Body of pancreas (tissue), 4 donors: ENCODE measurements at regions not wholly inside any gene's neighbourhood (a gene's known extent, or its start where the extent isn't known, plus 50 kb on each side); places are given as distances from the start of the nearest gene placed in this dataset.
A peak's percentile ranks its signal among the peaks of the same experiment; 100 is the strongest.

Experiments used
- ATAC-seq: fragments of 150-250 bp; one replicate; pipeline ENCODE4 v1.9.1; 2016
- DNase-seq, 4 donors: peaks; one replicate each; pipeline ENCODE4 v3.0.0-alpha.2; 2019
- H3K27ac ChIP-seq, 4 donors: fragments of 200-600 bp; sonication (generic); 1 replicate in 3 of 4; 2 replicates in 1 of 4; pipeline versions ENCODE4 v1.5.1 to v1.6.1; 2016 to 2019; ENCODE audit warnings: mild to moderate bottlenecking in 1 of 4, mixed read lengths in 1 of 4, moderate library complexity in 1 of 4
- H3K27me3 ChIP-seq, 2 donors: fragments of 200-600 bp; sonication (generic); one replicate each; pipeline ENCODE4 v1.6.0; 2016; ENCODE audit warnings: mild to moderate bottlenecking in 1 of 2
- H3K36me3 ChIP-seq, 2 donors: fragments of 200-600 bp; sonication (generic); replicated peaks in 1 of 2; 2 replicates each; pipeline ENCODE4 v1.5.1; 2016; ENCODE audit warnings: low read depth in 2 of 2; ENCODE audit not compliant: insufficient read depth in 1 of 2
- H3K4me1 ChIP-seq: fragments of 200-600 bp; sonication (generic); one replicate; pipeline ENCODE4 v1.6.0; 2016
- H3K4me3 ChIP-seq, 2 donors: fragments of 200-600 bp; sonication (generic); 1 replicate in 1 of 2; 2 replicates in 1 of 2; pipeline ENCODE4 v1.5.1; 2016 to 2019
- H3K9me3 ChIP-seq, 3 donors: fragments of 200-600 bp; sonication (generic); 1 replicate in 2 of 3; 2 replicates in 1 of 3; pipeline ENCODE4 v1.5.1; 2016
- CTCF ChIP-seq, 7 experiments: fragments of 450-650 bp in 4 of 7; fragments of 200-600 bp in 3 of 7; sonication (generic) in 3 of 7; IDR thresholded peaks; one replicate each; pipeline ENCODE4 v1.5.1; 2016 to 2019; ENCODE audit warnings: antibody characterized with exemption in 7 of 7
- POLR2A ChIP-seq, 3 donors: fragments of 450-650 bp; IDR thresholded peaks; one replicate each; pipeline ENCODE4 v1.6.1; 2016; ENCODE audit warnings: antibody characterized with exemption in 3 of 3, mild to moderate bottlenecking in 2 of 3
- WGBS, 2 donors: methylation state at CpG; one replicate each; pipeline ENCODE4 v1.1.5; 2017; 5-methylcytosine and 5-hydroxymethylcytosine counted together
- intact Hi-C: fragments of 100-400 bp; cut with DNase I; formaldehyde crosslinking; loops from one replicate; pipeline ENCODE4 v1.15.1; 2023

GRCh38 chr16:64486561-64486960, 635.3 kb downstream of the CDH11 start:
- intact Hi-C loops, result no loop called here
- ATAC-seq (no peak), DNase-seq (no peak)
- Histone ChIP-seq H3K4me3 (no peak overlapping the region), H3K27ac (no peak overlapping the region), H3K36me3 (no peaks in the 10 kb centered on the region), H3K4me1 (no peaks in the 10 kb centered on the region), H3K27me3 (no peaks in the 10 kb centered on the region), H3K9me3 (no peaks in the 10 kb centered on the region)
- no peak for TF ChIP-seq CTCF (IDR thresholded peaks at IDR 0.05)
- TF ChIP-seq POLR2A (IDR thresholded peaks at IDR 0.05), result no peak
- WGBS, 2 donors, result 92 to 95% methylated on average over 1 of the region's 1 CpG

- WGBS, 2 donors, result 84 to 85% methylated on average over 2 of the region's 2 CpGs
- peaks cover 26% of the 10 kb centered on the region for H3K4me1 ChIP-seq
- no peaks in the 10 kb centered on the region for H3K36me3 ChIP-seq
- ATAC-seq (no peak), DNase-seq (no peak)
- H3K9me3 ChIP-seq, result no peaks in the 10 kb centered on the region
- TF ChIP-seq POLR2A (IDR thresholded peaks at IDR 0.05) (no peak), CTCF (IDR thresholded peaks at IDR 0.05) (no peak)
- no peaks in the 10 kb centered on the region for H3K27me3 ChIP-seq
- H3K27ac ChIP-seq, result no peak overlapping the region
- no peak overlapping the region for H3K4me3 ChIP-seq
- intact Hi-C loops, result no loop called here
These were observed 640.4 kb downstream of the CDH11 start for GRCh38 chr16:64481497-64481896.

GRCh38 chr16:64478252-64478906, 643.5 kb downstream of the CDH11 start:
- peak; percentile 12 to 48 (median 34) for DNase-seq

GRCh38 chr16:64475627-64476351, 646.1 kb downstream of the CDH11 start:
- ATAC-seq (peak; percentile 46), DNase-seq (no peak)
- 28 to 32% methylated on average over 11 of the region's 11 CpGs for whole genome bisulfite sequencing, 2 donors
- intact Hi-C loops, result no loop called here
- H3K9me3 ChIP-seq, result no peaks in the 10 kb centered on the region
- no peak overlapping the region for H3K27ac ChIP-seq
- H3K4me3 ChIP-seq, result no peak overlapping the region
- no peak for TF ChIP-seq POLR2A (IDR thresholded peaks at IDR 0.05)
- no peak for TF ChIP-seq CTCF (IDR thresholded peaks at IDR 0.05)
- H3K4me1 ChIP-seq, result peaks cover 38% of the 10 kb centered on the region
- no peaks in the 10 kb centered on the region for H3K36me3 ChIP-seq
- no peaks in the 10 kb centered on the region for H3K27me3 ChIP-seq

More at GRCh38 chr16:64478252-64478906, 643.5 kb downstream of the CDH11 start:
- Histone ChIP-seq H3K36me3 (no peaks in the 10 kb centered on the region), H3K9me3 (no peaks in the 10 kb centered on the region), H3K27me3 (no peaks in the 10 kb centered on the region), H3K4me3 (no peak overlapping the region), H3K27ac (no peak overlapping the region), H3K4me1 (peaks cover 38% of the 10 kb centered on the region)
- intact Hi-C loops, result no loop called here
- peak; percentile 85 for ATAC-seq
- TF ChIP-seq CTCF (IDR thresholded peaks at IDR 0.05), result no peak
- no peak for TF ChIP-seq POLR2A (IDR thresholded peaks at IDR 0.05)
- 8 to 13% methylated on average over 5 of the region's 5 CpGs for WGBS, 2 donors
